GM21737 (cell line): ENCODE measurements at regions not wholly inside any gene's neighbourhood (a gene's known extent, or its start where the extent isn't known, plus 50 kb on each side); places are given as distances from the start of the nearest gene placed in this dataset.

ENCODE experiments used
- ATAC-seq: cut with Tn5 transposase; IDR thresholded peaks from one replicate; pipeline ENCODE4 v1.9.1; 2021; ENCODE audit warnings: mild to moderate bottlenecking, moderate library complexity; ENCODE audit not compliant: unreplicated experiment

- ATAC-seq = no peak
Observed at GRCh38 chr2:166568409-166568808, 74.4 kb upstream of the SCN7A start.

GRCh38 chr2:166565501-166565900 is 71.5 kb upstream of the SCN7A start:
- no peak for ATAC-seq

GRCh38 chr2:166563894-166564293 is 69.8 kb upstream of the SCN7A start:
- no peak for ATAC-seq

GRCh38 chr2:166560022-166560421 is 66.0 kb upstream of the SCN7A start:
- no peak for ATAC-seq

- no peak for ATAC-seq
Observed at GRCh38 chr2:166550923-166551322, 56.9 kb upstream of the SCN7A start.

GRCh38 chr2:166545473-166545872 is 51.4 kb upstream of the SCN7A start:
- no peak for ATAC-seq
